ENCODE measurements at regions not wholly inside any gene's neighbourhood (a gene's known extent, or its start where the extent isn't known, plus 50 kb on each side); places are given as distances from the start of the nearest gene placed in this dataset.

DNA sequence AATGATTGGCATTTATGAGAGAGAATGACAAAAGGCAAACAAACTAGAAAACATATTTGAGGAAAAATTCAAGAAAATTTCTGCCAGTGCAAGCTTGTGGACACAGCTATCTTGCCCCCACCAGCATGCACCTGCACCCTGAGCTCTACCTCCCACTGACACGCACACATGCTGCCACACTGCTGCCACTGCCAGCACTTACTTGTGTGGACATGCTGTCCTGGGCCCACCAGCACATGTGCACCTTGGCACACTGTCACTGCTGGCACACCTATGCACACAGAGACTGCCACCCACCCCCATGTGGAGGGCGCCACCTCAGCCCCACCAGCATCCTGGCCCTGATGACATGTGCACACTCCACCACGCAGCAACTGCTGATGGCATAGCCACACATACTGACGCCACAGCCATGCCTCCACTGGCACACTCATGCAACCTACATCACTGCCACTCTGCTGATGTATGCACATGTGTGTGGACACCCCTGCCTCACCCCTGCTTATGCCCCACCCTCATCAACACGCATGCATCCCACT, 475.0 kb downstream of the SOX5 start:
- TF ChIP-seq, protein P1, sequence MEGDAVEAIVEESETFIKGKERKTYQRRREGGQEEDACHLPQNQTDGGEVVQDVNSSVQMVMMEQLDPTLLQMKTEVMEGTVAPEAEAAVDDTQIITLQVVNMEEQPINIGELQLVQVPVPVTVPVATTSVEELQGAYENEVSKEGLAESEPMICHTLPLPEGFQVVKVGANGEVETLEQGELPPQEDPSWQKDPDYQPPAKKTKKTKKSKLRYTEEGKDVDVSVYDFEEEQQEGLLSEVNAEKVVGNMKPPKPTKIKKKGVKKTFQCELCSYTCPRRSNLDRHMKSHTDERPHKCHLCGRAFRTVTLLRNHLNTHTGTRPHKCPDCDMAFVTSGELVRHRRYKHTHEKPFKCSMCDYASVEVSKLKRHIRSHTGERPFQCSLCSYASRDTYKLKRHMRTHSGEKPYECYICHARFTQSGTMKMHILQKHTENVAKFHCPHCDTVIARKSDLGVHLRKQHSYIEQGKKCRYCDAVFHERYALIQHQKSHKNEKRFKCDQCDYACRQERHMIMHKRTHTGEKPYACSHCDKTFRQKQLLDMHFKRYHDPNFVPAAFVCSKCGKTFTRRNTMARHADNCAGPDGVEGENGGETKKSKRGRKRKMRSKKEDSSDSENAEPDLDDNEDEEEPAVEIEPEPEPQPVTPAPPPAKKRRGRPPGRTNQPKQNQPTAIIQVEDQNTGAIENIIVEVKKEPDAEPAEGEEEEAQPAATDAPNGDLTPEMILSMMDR (IDR thresholded peaks at IDR 0.05; ENCODE audit: unreplicated experiment), result no peak
- Mint-ChIP-seq H3K27ac (ENCODE audit: unreplicated experiment) (no peak overlapping the region), H3K27me3 (ENCODE audit: unreplicated experiment) (peaks cover 1% of the 10 kb centered on the region), H3K36me3 (ENCODE audit: low read depth, unreplicated experiment) (no peaks in the 10 kb centered on the region), H3K4me1 (ENCODE audit: unreplicated experiment) (no peaks in the 10 kb centered on the region), H3K9me3 (ENCODE audit: unreplicated experiment) (no peaks in the 10 kb centered on the region), H3K4me3 (ENCODE audit: unreplicated experiment) (no peak overlapping the region)
- no peak for DNase-seq (ENCODE audit: low spot score)

Measured in endothelial cell (in vitro differentiated cells).